HepG2 (cell line): ENCODE measurements at regions not wholly inside any gene's neighbourhood (a gene's known extent, or its start where the extent isn't known, plus 50 kb on each side); places are given as distances from the start of the nearest gene placed in this dataset.

Source experiments
- NPAS2 ChIP-seq: sonication (generic); formaldehyde crosslinking; IDR thresholded peaks from 2 replicates; pipeline ENCODE4 v1.8.0; 2022; ENCODE audit warnings: mild to moderate bottlenecking, missing genetic modification reagents, borderline replicate concordance
- RXRB ChIP-seq: IDR thresholded peaks from 2 replicates; pipeline ENCODE4 v1.6.1; 2016; ENCODE audit warnings: borderline replicate concordance, missing genetic modification reagents, missing compliant biosample characterization
- TRIM24 ChIP-seq: sonication (generic); formaldehyde crosslinking; IDR thresholded peaks from 2 replicates; pipeline ENCODE4 v1.8.0; 2022; ENCODE audit warnings: mild to moderate bottlenecking, missing genetic modification reagents
- ZNF256 ChIP-seq: sonication (generic); formaldehyde crosslinking; conservative IDR thresholded peaks from 2 replicates; pipeline ENCODE4 v1.4.0; 2020; ENCODE audit warnings: missing genetic modification reagents
- ZNF644 ChIP-seq: IDR thresholded peaks from 2 replicates; pipeline ENCODE4 v1.6.1; 2016; ENCODE audit warnings: low read depth
- TF ChIP-seq, protein P1 (sequence below), 2 experiments: fragments of 450-650 bp in 1 of 2; sonication (generic) in 1 of 2; formaldehyde crosslinking in 1 of 2; IDR thresholded peaks; 2 replicates each; pipeline versions ENCODE4 v1.6.1 to v1.8.0; 2016 to 2022; ENCODE audit warnings: antibody characterized with exemption in 1 of 2, mild to moderate bottlenecking in 1 of 2, missing genetic modification reagents in 1 of 2
- TF ChIP-seq, protein P2 (sequence below): sonication (generic); formaldehyde crosslinking; IDR thresholded peaks from 2 replicates; pipeline ENCODE4 v1.4.0; 2020; ENCODE audit warnings: missing genetic modification reagents

DNA sequence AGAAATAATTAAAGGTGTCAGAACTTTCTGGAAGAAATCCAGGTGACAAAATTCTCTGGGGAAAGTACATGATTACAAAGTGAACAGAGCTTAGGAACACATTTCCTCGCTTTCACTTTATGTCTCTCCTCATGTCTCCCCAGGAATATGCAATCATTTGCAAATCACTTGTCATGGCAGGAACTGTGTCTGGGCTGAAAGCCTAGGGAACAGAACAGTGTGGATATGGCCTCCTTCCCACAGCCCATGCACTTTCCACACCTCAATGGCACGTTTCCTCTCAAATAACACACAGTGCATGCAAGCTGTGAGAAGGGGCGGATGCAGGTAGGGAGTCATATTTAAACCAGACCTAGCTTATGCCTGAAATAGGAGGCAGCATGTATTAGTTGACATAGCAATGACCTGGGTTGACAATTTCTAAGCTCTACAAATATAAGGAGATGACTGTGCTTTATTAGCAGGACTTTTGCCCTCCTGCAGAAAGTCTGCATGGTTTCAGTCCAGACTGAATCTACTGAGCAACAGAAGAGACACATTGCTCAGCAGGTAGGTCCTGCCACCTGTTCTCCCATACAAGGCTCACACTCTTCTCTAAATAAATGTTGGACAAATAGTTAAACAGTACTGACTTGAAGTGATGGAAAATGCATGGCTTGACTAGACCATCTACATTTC lies 236.0 kb upstream of the ELAC2 start (continued):
- TF ChIP-seq, protein P1, sequence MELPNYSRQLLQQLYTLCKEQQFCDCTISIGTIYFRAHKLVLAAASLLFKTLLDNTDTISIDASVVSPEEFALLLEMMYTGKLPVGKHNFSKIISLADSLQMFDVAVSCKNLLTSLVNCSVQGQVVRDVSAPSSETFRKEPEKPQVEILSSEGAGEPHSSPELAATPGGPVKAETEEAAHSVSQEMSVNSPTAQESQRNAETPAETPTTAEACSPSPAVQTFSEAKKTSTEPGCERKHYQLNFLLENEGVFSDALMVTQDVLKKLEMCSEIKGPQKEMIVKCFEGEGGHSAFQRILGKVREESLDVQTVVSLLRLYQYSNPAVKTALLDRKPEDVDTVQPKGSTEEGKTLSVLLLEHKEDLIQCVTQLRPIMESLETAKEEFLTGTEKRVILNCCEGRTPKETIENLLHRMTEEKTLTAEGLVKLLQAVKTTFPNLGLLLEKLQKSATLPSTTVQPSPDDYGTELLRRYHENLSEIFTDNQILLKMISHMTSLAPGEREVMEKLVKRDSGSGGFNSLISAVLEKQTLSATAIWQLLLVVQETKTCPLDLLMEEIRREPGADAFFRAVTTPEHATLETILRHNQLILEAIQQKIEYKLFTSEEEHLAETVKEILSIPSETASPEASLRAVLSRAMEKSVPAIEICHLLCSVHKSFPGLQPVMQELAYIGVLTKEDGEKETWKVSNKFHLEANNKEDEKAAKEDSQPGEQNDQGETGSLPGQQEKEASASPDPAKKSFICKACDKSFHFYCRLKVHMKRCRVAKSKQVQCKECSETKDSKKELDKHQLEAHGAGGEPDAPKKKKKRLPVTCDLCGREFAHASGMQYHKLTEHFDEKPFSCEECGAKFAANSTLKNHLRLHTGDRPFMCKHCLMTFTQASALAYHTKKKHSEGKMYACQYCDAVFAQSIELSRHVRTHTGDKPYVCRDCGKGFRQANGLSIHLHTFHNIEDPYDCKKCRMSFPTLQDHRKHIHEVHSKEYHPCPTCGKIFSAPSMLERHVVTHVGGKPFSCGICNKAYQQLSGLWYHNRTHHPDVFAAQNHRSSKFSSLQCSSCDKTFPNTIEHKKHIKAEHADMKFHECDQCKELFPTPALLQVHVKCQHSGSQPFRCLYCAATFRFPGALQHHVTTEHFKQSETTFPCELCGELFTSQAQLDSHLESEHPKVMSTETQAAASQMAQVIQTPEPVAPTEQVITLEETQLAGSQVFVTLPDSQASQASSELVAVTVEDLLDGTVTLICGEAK (IDR thresholded peaks at IDR 0.05), result no peak
- TF ChIP-seq, protein P1 (CRISPR knock-in tag; IDR thresholded peaks at IDR 0.05), result no peak
- TF ChIP-seq ZNF256, result no peak
- TF ChIP-seq ZNF644 (CRISPR knock-in tag), result no peak
- no peak for TF ChIP-seq TRIM24 (CRISPR knock-in tag)
- TF ChIP-seq, protein P2, sequence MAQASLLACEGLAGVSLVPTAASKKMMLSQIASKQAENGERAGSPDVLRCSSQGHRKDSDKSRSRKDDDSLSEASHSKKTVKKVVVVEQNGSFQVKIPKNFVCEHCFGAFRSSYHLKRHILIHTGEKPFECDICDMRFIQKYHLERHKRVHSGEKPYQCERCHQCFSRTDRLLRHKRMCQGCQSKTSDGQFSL, result no peak
- no peak for TF ChIP-seq NPAS2 (CRISPR knock-in tag)
- no peak for TF ChIP-seq RXRB (CRISPR knock-in tag)
